Keratinocyte (primary cell): ENCODE measurements at regions not wholly inside any gene's neighbourhood (a gene's known extent, or its start where the extent isn't known, plus 50 kb on each side); places are given as distances from the start of the nearest gene placed in this dataset.

ENCODE experiments used
- CTCF ChIP-seq, 3 experiments: IDR thresholded peaks in 1 of 3; conservative IDR thresholded peaks in 1 of 3; optimal IDR thresholded peaks in 1 of 3; 2 replicates in 2 of 3; 3 replicates in 1 of 3; pipeline versions ENCODE3 to v1.5.1; 2011; ENCODE audit warnings: low read length in 3 of 3, mild to moderate bottlenecking in 3 of 3, moderate library complexity in 2 of 3, control low read depth in 1 of 3, inconsistent platforms in 1 of 3; ENCODE audit not compliant: insufficient read depth in 2 of 3; ENCODE audit errors: extremely low read depth in 1 of 3
- EZH2 ChIP-seq: IDR thresholded peaks from one replicate; pipeline ENCODE4 v1.6.1; 2012; ENCODE audit warnings: inconsistent platforms, mild to moderate bottlenecking, low read length, moderate library complexity

GRCh38 chr4:156176896-156177295 is 223.2 kb upstream of the CTSO start:
- no peak for TF ChIP-seq CTCF (optimal IDR thresholded peaks at IDR 0.05 in 1 of 3, IDR thresholded peaks at IDR 0.05 in 1 of 3, conservative IDR thresholded peaks at IDR 0.05 in 1 of 3; ENCODE audit: extremely low read depth in 1 of 3, insufficient read depth in 2 of 3, low read length in 3 of 3)
- no peak for TF ChIP-seq EZH2
